Neural cell (in vitro differentiated cells): ENCODE measurements at regions not wholly inside any gene's neighbourhood (a gene's known extent, or its start where the extent isn't known, plus 50 kb on each side); places are given as distances from the start of the nearest gene placed in this dataset.

Source experiments
- H2AFZ ChIP-seq: fragments of 200-600, 300-800 bp; sonication (generic), shearing (Covaris generic); 2 replicates; pipeline ENCODE4 v1.6.0; 2014; ENCODE audit warnings: low read depth, mild to moderate bottlenecking, antibody characterized with exemption, low read length, moderate library complexity
- H3F3A ChIP-seq: fragments of 200-600 bp; shearing (Covaris generic); 2 replicates; pipeline ENCODE4 v1.6.1; 2016; ENCODE audit warnings: mild to moderate bottlenecking, moderate library complexity, mixed read lengths, antibody characterized with exemption, low read length; ENCODE audit not compliant: insufficient read depth, poor library complexity, severe bottlenecking
- H3K27ac ChIP-seq: fragments of 200-600, 300-800 bp; sonication (generic), shearing (Covaris generic); 2 replicates; pipeline ENCODE4 v1.5.1; 2014; ENCODE audit warnings: mild to moderate bottlenecking, low read length, moderate library complexity
- H3K27me3 ChIP-seq: fragments of 300-800, 200-600 bp; sonication (generic), shearing (Covaris generic); 2 replicates; pipeline ENCODE4 v1.6.0; 2014; ENCODE audit warnings: mild to moderate bottlenecking, low read depth, low read length, moderate library complexity; ENCODE audit not compliant: insufficient read depth
- H3K36me3 ChIP-seq: fragments of 300-800, 200-600 bp; sonication (generic), shearing (Covaris generic); 2 replicates; pipeline ENCODE4 v1.5.1; 2014; ENCODE audit warnings: mild to moderate bottlenecking, antibody characterized with exemption, low read length, moderate library complexity; ENCODE audit not compliant: insufficient read depth
- H3K4me2 ChIP-seq: fragments of 300-800, 200-600 bp; sonication (generic), shearing (Covaris generic); 2 replicates; pipeline ENCODE4 v1.6.0; 2014; ENCODE audit warnings: mild to moderate bottlenecking, low read length
- H3K4me3 ChIP-seq: fragments of 300-800, 200-600 bp; sonication (generic), shearing (Covaris generic); 2 replicates; pipeline ENCODE4 v1.5.1; 2014; ENCODE audit warnings: mild to moderate bottlenecking, low read length, moderate library complexity
- H3K79me2 ChIP-seq: fragments of 200-600 bp; shearing (Covaris generic); replicated peaks from 2 replicates; pipeline ENCODE4 v1.6.0; 2014; ENCODE audit warnings: mild to moderate bottlenecking, low read length, moderate library complexity; ENCODE audit not compliant: insufficient read depth
- H3K9ac ChIP-seq: fragments of 300-800, 200-600 bp; sonication (generic), shearing (Covaris generic); 2 replicates; pipeline ENCODE4 v1.6.1; 2016; ENCODE audit warnings: mild to moderate bottlenecking, low read length, mixed read lengths
- H3K9me2 ChIP-seq: fragments of 200-600 bp; shearing (Covaris generic); 2 replicates; pipeline ENCODE4 v1.6.1; 2016; ENCODE audit warnings: mild to moderate bottlenecking, low read length, mixed read lengths; ENCODE audit not compliant: insufficient read depth
- H3K9me3 ChIP-seq: fragments of 200-600, 300-800 bp; sonication (generic), shearing (Covaris generic); 2 replicates; pipeline ENCODE4 v1.6.1; 2016; ENCODE audit warnings: mild to moderate bottlenecking, mixed run types, low read length, moderate library complexity, mixed read lengths
- H4K20me1 ChIP-seq: fragments of 200-600 bp; shearing (Covaris generic); 2 replicates; pipeline ENCODE4 v1.6.1; 2016; ENCODE audit warnings: mild to moderate bottlenecking, mixed run types; ENCODE audit not compliant: insufficient read depth
- EP300 ChIP-seq: fragments of 450-650 bp; conservative IDR thresholded peaks from 2 replicates; pipeline ENCODE4 v1.6.1; 2014; ENCODE audit warnings: antibody characterized with exemption, mild to moderate bottlenecking, moderate library complexity; ENCODE audit not compliant: poor library complexity, severe bottlenecking
- EZH2 ChIP-seq: fragments of 200-600, 300-800 bp; shearing (Covaris generic), sonication (generic); IDR thresholded peaks from 2 replicates; pipeline ENCODE4 v1.6.1; 2014; ENCODE audit warnings: antibody characterized with exemption, low read length, borderline replicate concordance, mild to moderate bottlenecking; ENCODE audit not compliant: insufficient read depth, poor library complexity, severe bottlenecking
- MXI1 ChIP-seq: fragments of 450-650 bp; conservative IDR thresholded peaks from 2 replicates; pipeline ENCODE4 v1.6.1; 2014; ENCODE audit warnings: antibody characterized with exemption, mild to moderate bottlenecking; ENCODE audit not compliant: poor library complexity, severe bottlenecking
- POLR2AphosphoS5 ChIP-seq: IDR thresholded peaks from 2 replicates; pipeline ENCODE4 v1.6.1; 2012
- RAD21 ChIP-seq: fragments of 450-650 bp; conservative IDR thresholded peaks from 2 replicates; pipeline ENCODE4 v1.6.1; 2014; ENCODE audit warnings: antibody characterized with exemption, mild to moderate bottlenecking, moderate library complexity
- SMC3 ChIP-seq: fragments of 450-650 bp; conservative IDR thresholded peaks from 2 replicates; pipeline ENCODE4 v1.6.1; 2014; ENCODE audit warnings: antibody characterized with exemption, mild to moderate bottlenecking, moderate library complexity; ENCODE audit not compliant: poor library complexity
- TAF1 ChIP-seq: IDR thresholded peaks from 2 replicates; pipeline ENCODE4 v1.6.1; 2012; ENCODE audit warnings: low read depth
- TF ChIP-seq, protein P1 (sequence below): IDR thresholded peaks from 2 replicates; pipeline ENCODE4 v1.6.1; 2012; ENCODE audit warnings: borderline replicate concordance
- TF ChIP-seq, protein P2 (sequence below): fragments of 450-650 bp; IDR thresholded peaks from 2 replicates; pipeline ENCODE4 v1.5.1; 2014; ENCODE audit warnings: antibody characterized with exemption, mild to moderate bottlenecking, moderate library complexity; ENCODE audit not compliant: poor library complexity, severe bottlenecking

DNA sequence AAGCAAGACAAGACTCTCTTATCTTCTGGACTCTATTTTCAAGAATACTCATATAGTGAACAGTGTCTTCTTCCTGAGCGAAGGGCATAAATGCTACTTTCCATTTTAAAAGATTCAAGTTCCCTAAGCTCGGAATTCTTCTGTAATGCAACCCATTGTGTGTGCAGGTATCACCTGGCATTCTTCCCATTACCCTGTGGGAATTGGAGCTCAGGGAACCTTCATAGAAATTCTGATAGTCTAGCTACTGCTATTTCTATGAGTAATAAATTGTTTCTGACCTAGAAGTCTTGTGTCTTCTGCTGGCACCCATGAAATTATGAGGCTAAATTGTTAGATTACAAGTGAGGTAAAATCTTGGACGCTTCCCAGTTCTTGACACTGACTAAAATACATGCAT is 324.1 kb upstream of the DIPK2B start:
- Histone ChIP-seq H3K9ac (no peak overlapping the region), H4K20me1 (no peaks in the 10 kb centered on the region), H3K27ac (no peak overlapping the region), H3K9me3 (no peaks in the 10 kb centered on the region), H3K36me3 (no peaks in the 10 kb centered on the region), H2AFZ (no peak overlapping the region), H3F3A (no peaks in the 10 kb centered on the region), H3K4me2 (no peak overlapping the region), H3K79me2 (no peaks in the 10 kb centered on the region), H3K9me2 (no peaks in the 10 kb centered on the region), H3K4me3 (no peak overlapping the region), H3K27me3 (no peaks in the 10 kb centered on the region)
- TF ChIP-seq EZH2, result no peak
- no peak for TF ChIP-seq TAF1
- no peak for TF ChIP-seq POLR2AphosphoS5
- no peak for TF ChIP-seq MXI1
- TF ChIP-seq RAD21, result no peak
- TF ChIP-seq EP300, result no peak
- TF ChIP-seq, protein P1, sequence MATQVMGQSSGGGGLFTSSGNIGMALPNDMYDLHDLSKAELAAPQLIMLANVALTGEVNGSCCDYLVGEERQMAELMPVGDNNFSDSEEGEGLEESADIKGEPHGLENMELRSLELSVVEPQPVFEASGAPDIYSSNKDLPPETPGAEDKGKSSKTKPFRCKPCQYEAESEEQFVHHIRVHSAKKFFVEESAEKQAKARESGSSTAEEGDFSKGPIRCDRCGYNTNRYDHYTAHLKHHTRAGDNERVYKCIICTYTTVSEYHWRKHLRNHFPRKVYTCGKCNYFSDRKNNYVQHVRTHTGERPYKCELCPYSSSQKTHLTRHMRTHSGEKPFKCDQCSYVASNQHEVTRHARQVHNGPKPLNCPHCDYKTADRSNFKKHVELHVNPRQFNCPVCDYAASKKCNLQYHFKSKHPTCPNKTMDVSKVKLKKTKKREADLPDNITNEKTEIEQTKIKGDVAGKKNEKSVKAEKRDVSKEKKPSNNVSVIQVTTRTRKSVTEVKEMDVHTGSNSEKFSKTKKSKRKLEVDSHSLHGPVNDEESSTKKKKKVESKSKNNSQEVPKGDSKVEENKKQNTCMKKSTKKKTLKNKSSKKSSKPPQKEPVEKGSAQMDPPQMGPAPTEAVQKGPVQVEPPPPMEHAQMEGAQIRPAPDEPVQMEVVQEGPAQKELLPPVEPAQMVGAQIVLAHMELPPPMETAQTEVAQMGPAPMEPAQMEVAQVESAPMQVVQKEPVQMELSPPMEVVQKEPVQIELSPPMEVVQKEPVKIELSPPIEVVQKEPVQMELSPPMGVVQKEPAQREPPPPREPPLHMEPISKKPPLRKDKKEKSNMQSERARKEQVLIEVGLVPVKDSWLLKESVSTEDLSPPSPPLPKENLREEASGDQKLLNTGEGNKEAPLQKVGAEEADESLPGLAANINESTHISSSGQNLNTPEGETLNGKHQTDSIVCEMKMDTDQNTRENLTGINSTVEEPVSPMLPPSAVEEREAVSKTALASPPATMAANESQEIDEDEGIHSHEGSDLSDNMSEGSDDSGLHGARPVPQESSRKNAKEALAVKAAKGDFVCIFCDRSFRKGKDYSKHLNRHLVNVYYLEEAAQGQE, result no peak
- TF ChIP-seq, protein P2, sequence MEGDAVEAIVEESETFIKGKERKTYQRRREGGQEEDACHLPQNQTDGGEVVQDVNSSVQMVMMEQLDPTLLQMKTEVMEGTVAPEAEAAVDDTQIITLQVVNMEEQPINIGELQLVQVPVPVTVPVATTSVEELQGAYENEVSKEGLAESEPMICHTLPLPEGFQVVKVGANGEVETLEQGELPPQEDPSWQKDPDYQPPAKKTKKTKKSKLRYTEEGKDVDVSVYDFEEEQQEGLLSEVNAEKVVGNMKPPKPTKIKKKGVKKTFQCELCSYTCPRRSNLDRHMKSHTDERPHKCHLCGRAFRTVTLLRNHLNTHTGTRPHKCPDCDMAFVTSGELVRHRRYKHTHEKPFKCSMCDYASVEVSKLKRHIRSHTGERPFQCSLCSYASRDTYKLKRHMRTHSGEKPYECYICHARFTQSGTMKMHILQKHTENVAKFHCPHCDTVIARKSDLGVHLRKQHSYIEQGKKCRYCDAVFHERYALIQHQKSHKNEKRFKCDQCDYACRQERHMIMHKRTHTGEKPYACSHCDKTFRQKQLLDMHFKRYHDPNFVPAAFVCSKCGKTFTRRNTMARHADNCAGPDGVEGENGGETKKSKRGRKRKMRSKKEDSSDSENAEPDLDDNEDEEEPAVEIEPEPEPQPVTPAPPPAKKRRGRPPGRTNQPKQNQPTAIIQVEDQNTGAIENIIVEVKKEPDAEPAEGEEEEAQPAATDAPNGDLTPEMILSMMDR, result no peak
- TF ChIP-seq SMC3, result no peak

DNA sequence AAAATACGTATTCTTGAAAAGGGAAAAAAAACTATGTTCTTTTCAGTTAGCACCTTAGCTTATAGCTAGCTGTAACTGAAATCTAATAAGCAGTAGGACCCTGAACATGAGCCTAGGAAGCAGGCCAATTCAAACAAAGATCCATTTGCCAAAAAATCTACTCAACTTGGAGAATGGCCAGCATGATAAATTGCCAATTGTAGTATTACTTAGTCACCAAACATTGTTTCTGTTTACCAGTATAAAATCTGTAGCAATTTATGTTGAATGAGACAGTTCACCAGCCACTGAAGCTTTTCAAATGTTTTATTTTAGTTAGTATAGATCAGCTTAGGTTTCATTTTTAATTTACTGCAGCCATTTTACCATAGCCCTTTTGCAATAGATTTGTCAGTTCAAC is 323.6 kb upstream of the DIPK2B start:
- H3K9ac ChIP-seq, result no peak overlapping the region
- H3K27me3 ChIP-seq, result no peaks in the 10 kb centered on the region
- no peak overlapping the region for H3K4me2 ChIP-seq
- H3K9me3 ChIP-seq, result no peaks in the 10 kb centered on the region
- H3F3A ChIP-seq, result no peaks in the 10 kb centered on the region
- no peaks in the 10 kb centered on the region for H3K9me2 ChIP-seq
- TF ChIP-seq RAD21, result no peak
- no peak for TF ChIP-seq TAF1
- no peak for TF ChIP-seq POLR2AphosphoS5
- TF ChIP-seq SMC3, result no peak
- no peak for TF ChIP-seq EZH2
- TF ChIP-seq, protein P2, result no peak
- no peak for TF ChIP-seq EP300
- no peak for TF ChIP-seq MXI1
- TF ChIP-seq, protein P1, result no peak
- H3K4me3 ChIP-seq, result no peak overlapping the region
- H3K27ac ChIP-seq, result no peak overlapping the region
- no peaks in the 10 kb centered on the region for H3K79me2 ChIP-seq
- H3K36me3 ChIP-seq, result no peaks in the 10 kb centered on the region
- H2AFZ ChIP-seq, result no peak overlapping the region
- no peaks in the 10 kb centered on the region for H4K20me1 ChIP-seq
